ENCODE measurements at regions not wholly inside any gene's neighbourhood (a gene's known extent, or its start where the extent isn't known, plus 50 kb on each side); places are given as distances from the start of the nearest gene placed in this dataset.

- DNase-seq (ENCODE audit: low read depth, low spot score): no peak
- ChIA-PET CTCF (interaction anchor here (1.2 to 8.3 kb wide), 2 partner anchors 377 to 741 kb away, joined by 3 to 106 read pairs; no protein-coding TSS in a partner anchor), POLR2A (no interaction called here)
- no peak overlapping the region for H3K4me3 ChIP-seq (ENCODE audit: low read depth, low read length)
- TF ChIP-seq CTCF (IDR thresholded peaks at IDR 0.05; ENCODE audit: insufficient read depth, low read length, missing control alignments): no peak
Measured at GRCh38 chr10:118237930-118238329, 104.2 kb downstream of the FAM204A start.

GRCh38 chr10:118234683-118235082 is 107.4 kb downstream of the FAM204A start:
- ChIA-PET POLR2A (no interaction called here), CTCF (no interaction called here)
- no peak overlapping the region for H3K4me3 ChIP-seq (ENCODE audit: low read depth, low read length)
- no peak for DNase-seq (ENCODE audit: low read depth, low spot score)
- no peak for TF ChIP-seq CTCF (IDR thresholded peaks at IDR 0.05; ENCODE audit: insufficient read depth, low read length, missing control alignments)

- no peak for TF ChIP-seq CTCF (IDR thresholded peaks at IDR 0.05; ENCODE audit: insufficient read depth, low read length, missing control alignments)
- ChIA-PET POLR2A (no interaction called here), CTCF (no interaction called here)
- H3K4me3 ChIP-seq (ENCODE audit: low read depth, low read length): no peak overlapping the region
- no peak for DNase-seq (ENCODE audit: low read depth, low spot score)
Measured at GRCh38 chr10:118220346-118220850, 121.7 kb downstream of the FAM204A start.

- POLR2A ChIA-PET: no interaction called here
- DNase-seq (ENCODE audit: low read depth, low spot score): no peak
- CTCF ChIA-PET: no interaction called here
- no peak overlapping the region for H3K4me3 ChIP-seq (ENCODE audit: low read depth, low read length)
- no peak for TF ChIP-seq CTCF (IDR thresholded peaks at IDR 0.05; ENCODE audit: insufficient read depth, low read length, missing control alignments)
Measured at GRCh38 chr10:118218562-118218961, 123.6 kb downstream of the FAM204A start.

- DNase-seq (ENCODE audit: low read depth, low spot score): no peak
- CTCF ChIA-PET: no interaction called here
- POLR2A ChIA-PET: no interaction called here
- no peak overlapping the region for H3K4me3 ChIP-seq (ENCODE audit: low read depth, low read length)
- TF ChIP-seq CTCF (IDR thresholded peaks at IDR 0.05; ENCODE audit: insufficient read depth, low read length, missing control alignments): no peak
Measured at GRCh38 chr10:118216571-118217170, 125.5 kb downstream of the FAM204A start.

GRCh38 chr10:118216020-118216419 is 126.1 kb downstream of the FAM204A start:
- DNase-seq (ENCODE audit: low read depth, low spot score): no peak
- TF ChIP-seq CTCF (IDR thresholded peaks at IDR 0.05; ENCODE audit: insufficient read depth, low read length, missing control alignments): no peak
- ChIA-PET POLR2A (no interaction called here), CTCF (no interaction called here)
- H3K4me3 ChIP-seq (ENCODE audit: low read depth, low read length): no peak overlapping the region
